Nephron (organoid): ENCODE measurements at regions not wholly inside any gene's neighbourhood (a gene's known extent, or its start where the extent isn't known, plus 50 kb on each side); places are given as distances from the start of the nearest gene placed in this dataset.

Experiments used
- H3K27ac Mint-ChIP-seq, 3 experiments: 2 replicates each; pipeline ENCODE4 v1.8.0; 2020; ENCODE audit warnings: mixed read lengths in 3 of 3, mild to moderate bottlenecking in 2 of 3, moderate library complexity in 1 of 3
- H3K27me3 Mint-ChIP-seq: 2 replicates; pipeline ENCODE4 v1.8.0; 2021; ENCODE audit warnings: low read depth, mild to moderate bottlenecking, moderate library complexity, mixed read lengths
- H3K36me3 Mint-ChIP-seq: 2 replicates; pipeline ENCODE4 v1.8.0; 2020; ENCODE audit warnings: low read depth, mixed read lengths
- H3K4me1 Mint-ChIP-seq: 2 replicates; pipeline ENCODE4 v1.8.0; 2020; ENCODE audit warnings: mixed read lengths
- H3K4me3 Mint-ChIP-seq, 3 experiments: 2 replicates each; pipeline ENCODE4 v1.8.0; 2020; ENCODE audit warnings: mild to moderate bottlenecking in 3 of 3, mixed read lengths in 3 of 3, moderate library complexity in 2 of 3
- H3K9me3 Mint-ChIP-seq: 2 replicates; pipeline ENCODE4 v1.8.0; 2020; ENCODE audit warnings: mixed read lengths
- CTCF ChIP-seq, 3 experiments: fragments of 200-600 bp; sonication (generic); IDR thresholded peaks; one replicate each; pipeline ENCODE4 v1.5.0; 2021; ENCODE audit warnings: antibody characterized with exemption in 3 of 3; ENCODE audit not compliant: unreplicated experiment in 3 of 3

- Mint-ChIP-seq H3K27me3 (no peaks in the 10 kb centered on the region), H3K36me3 (no peaks in the 10 kb centered on the region), H3K9me3 (peaks cover 9% of the 10 kb centered on the region), H3K4me1 (no peaks in the 10 kb centered on the region), H3K4me3 (no peak overlapping the region), H3K27ac (no peak overlapping the region)
- TF ChIP-seq CTCF (IDR thresholded peaks at IDR 0.05; ENCODE audit: unreplicated experiment in 3 of 3), result no peak
Observed at GRCh38 chrX:79231662-79232061, 87.2 kb downstream of the GPR174 start.
